Trophoblast cell (in vitro differentiated cells and primary cell): ENCODE measurements at regions not wholly inside any gene's neighbourhood (a gene's known extent, or its start where the extent isn't known, plus 50 kb on each side); places are given as distances from the start of the nearest gene placed in this dataset.
A peak's percentile ranks its signal among the peaks of the same experiment; 100 is the strongest.

Experiments used
- DNase-seq, 2 donors: peaks; one replicate each; pipeline ENCODE4 v3.0.0-alpha.2; 2016
- H2AFZ ChIP-seq: 2 replicates; pipeline ENCODE4 v1.6.1; 2013; ENCODE audit warnings: low read length, moderate library complexity, mild to moderate bottlenecking; ENCODE audit not compliant: insufficient read depth, poor library complexity
- H2AK5ac ChIP-seq: 2 replicates; pipeline ENCODE4 v1.6.1; 2013; ENCODE audit warnings: mild to moderate bottlenecking, low read length
- H2BK120ac ChIP-seq: 2 replicates; pipeline ENCODE4 v1.6.1; 2013; ENCODE audit warnings: low read length, mild to moderate bottlenecking, moderate library complexity; ENCODE audit not compliant: insufficient read depth, poor library complexity
- H2BK12ac ChIP-seq: 2 replicates; pipeline ENCODE4 v1.6.1; 2013; ENCODE audit warnings: mild to moderate bottlenecking, low read length, moderate library complexity
- H2BK5ac ChIP-seq: 2 replicates; pipeline ENCODE4 v1.6.1; 2013; ENCODE audit warnings: low read length, low read depth, moderate library complexity, mild to moderate bottlenecking; ENCODE audit not compliant: poor library complexity
- H3K14ac ChIP-seq: 2 replicates; pipeline ENCODE4 v1.6.1; 2013; ENCODE audit warnings: mild to moderate bottlenecking, low read length
- H3K18ac ChIP-seq: 2 replicates; pipeline ENCODE4 v1.6.1; 2013; ENCODE audit warnings: mild to moderate bottlenecking, low read length
- H3K23ac ChIP-seq: 2 replicates; pipeline ENCODE4 v1.6.1; 2013; ENCODE audit warnings: low read length
- H3K27ac ChIP-seq: 2 replicates; pipeline ENCODE4 v1.5.1; 2013; ENCODE audit warnings: low read depth, mild to moderate bottlenecking, inconsistent platforms, low read length, moderate library complexity
- H3K27me3 ChIP-seq: 2 replicates; pipeline ENCODE4 v1.6.1; 2013; ENCODE audit warnings: inconsistent platforms, mild to moderate bottlenecking, low read length, moderate library complexity; ENCODE audit not compliant: insufficient read depth
- H3K36me3 ChIP-seq, 2 experiments: 1 replicate in 1 of 2; 2 replicates in 1 of 2; pipeline ENCODE4 v1.6.1; 2013; ENCODE audit warnings: low read length in 2 of 2, mild to moderate bottlenecking in 2 of 2, moderate library complexity in 1 of 2; ENCODE audit not compliant: insufficient read depth in 2 of 2, control insufficient read depth in 1 of 2
- H3K4ac ChIP-seq: 2 replicates; pipeline ENCODE4 v1.6.1; 2013; ENCODE audit warnings: low read depth, mild to moderate bottlenecking, low read length, moderate library complexity
- H3K4me1 ChIP-seq, 2 experiments: 1 replicate in 1 of 2; 2 replicates in 1 of 2; pipeline ENCODE4 v1.6.1; 2013; ENCODE audit warnings: low read length in 2 of 2, mild to moderate bottlenecking in 2 of 2, moderate library complexity in 1 of 2; ENCODE audit not compliant: insufficient read depth in 2 of 2, control insufficient read depth in 1 of 2
- H3K4me2 ChIP-seq: 2 replicates; pipeline ENCODE4 v1.6.1; 2013; ENCODE audit warnings: inconsistent platforms, mild to moderate bottlenecking, low read length, moderate library complexity
- H3K4me3 ChIP-seq: 2 replicates; pipeline ENCODE4 v1.5.1; 2013; ENCODE audit warnings: mild to moderate bottlenecking, low read depth, low read length, inconsistent platforms
- H3K79me1 ChIP-seq: one replicate; pipeline ENCODE4 v1.6.1; 2013; ENCODE audit warnings: low read length
- H3K79me2 ChIP-seq: 2 replicates; pipeline ENCODE4 v1.6.1; 2013; ENCODE audit warnings: low read length, mild to moderate bottlenecking; ENCODE audit not compliant: control insufficient read depth, insufficient read depth, poor library complexity
- H3K9ac ChIP-seq: 2 replicates; pipeline ENCODE4 v1.6.1; 2013; ENCODE audit warnings: mild to moderate bottlenecking, low read length
- H3K9me3 ChIP-seq: 2 replicates; pipeline ENCODE4 v1.6.1; 2013; ENCODE audit warnings: low read depth, mild to moderate bottlenecking, control low read depth, inconsistent platforms, low read length; ENCODE audit not compliant: insufficient read depth
- H4K12ac ChIP-seq: 2 replicates; pipeline ENCODE4 v1.6.1; 2013; ENCODE audit warnings: low read depth, mild to moderate bottlenecking, low read length, moderate library complexity
- H4K8ac ChIP-seq: 2 replicates; pipeline ENCODE4 v1.6.1; 2013; ENCODE audit warnings: low read depth, mild to moderate bottlenecking, low read length, moderate library complexity
- H4K91ac ChIP-seq: one replicate; pipeline ENCODE4 v1.6.1; 2013; ENCODE audit warnings: low read depth, mild to moderate bottlenecking, low read length, moderate library complexity
- WGBS: extraction: QIAGEN DNeasy Blood & Tissue Kit; methylation state at CpG from one replicate; pipeline ENCODE4 v1.1.7; 2013; ENCODE audit warnings: missing lambda C conversion rate; ENCODE audit not compliant: insufficient read length, insufficient coverage; ENCODE audit errors: extremely low coverage; 5-methylcytosine and 5-hydroxymethylcytosine counted together

GRCh38 chr10:28930514-28931495 lies 253.5 kb downstream of the BAMBI start:
- H3K23ac ChIP-seq = no peak overlapping the region
- DNase-seq = no peak
- no peaks in the 10 kb centered on the region for H3K36me3 ChIP-seq
- no peak overlapping the region for H3K27ac ChIP-seq
- no peak overlapping the region for H2BK5ac ChIP-seq
- H3K27me3 ChIP-seq = no peaks in the 10 kb centered on the region
- no peaks in the 10 kb centered on the region for H3K9me3 ChIP-seq
- H3K9ac ChIP-seq = no peak overlapping the region
- no peak overlapping the region for H2BK12ac ChIP-seq
- H2BK120ac ChIP-seq = no peak overlapping the region
- no peak overlapping the region for H4K91ac ChIP-seq
- H3K79me1 ChIP-seq = no peaks in the 10 kb centered on the region
- H3K4ac ChIP-seq = no peak overlapping the region
- H2AFZ ChIP-seq = no peak overlapping the region
- no CpG with 5 or more reads among the region's 5 CpGs for WGBS
- no peak overlapping the region for H4K8ac ChIP-seq
- no peak overlapping the region for H3K4me3 ChIP-seq
- no peak overlapping the region for H3K18ac ChIP-seq
- no peak overlapping the region for H2AK5ac ChIP-seq
- no peaks in the 10 kb centered on the region for H3K79me2 ChIP-seq
- H4K12ac ChIP-seq = no peak overlapping the region
- H3K4me2 ChIP-seq = no peak overlapping the region
- no peak overlapping the region for H3K14ac ChIP-seq
- H3K4me1 ChIP-seq = no peaks in the 10 kb centered on the region

GRCh38 chr10:28935061-28935460 lies 257.7 kb downstream of the BAMBI start:
- Histone ChIP-seq H3K14ac (no peak overlapping the region), H2AFZ (no peak overlapping the region), H2BK5ac (no peak overlapping the region), H3K4ac (no peak overlapping the region), H3K4me1 (peaks cover 0 to 3% of the 10 kb centered on the region in 2 experiments), H4K91ac (no peak overlapping the region), H2BK12ac (no peak overlapping the region), H3K4me2 (no peak overlapping the region), H2AK5ac (no peak overlapping the region), H3K27me3 (no peaks in the 10 kb centered on the region), H2BK120ac (no peak overlapping the region), H3K18ac (no peak overlapping the region), H3K79me1 (no peaks in the 10 kb centered on the region), H3K27ac (no peak overlapping the region), H3K23ac (no peak overlapping the region), H3K79me2 (no peaks in the 10 kb centered on the region), H3K9me3 (no peaks in the 10 kb centered on the region), H3K4me3 (no peak overlapping the region), H4K12ac (no peak overlapping the region), H4K8ac (no peak overlapping the region), H3K36me3 (no peaks in the 10 kb centered on the region), H3K9ac (no peak overlapping the region)
- no CpG with 5 or more reads among the region's 2 CpGs for WGBS
- DNase-seq = peak in 1 of 2 donors; percentile 32

- Histone ChIP-seq H3K36me3 (no peaks in the 10 kb centered on the region), H4K91ac (no peak overlapping the region), H4K8ac (no peak overlapping the region), H3K23ac (no peak overlapping the region), H4K12ac (no peak overlapping the region), H2BK120ac (no peak overlapping the region), H3K4me3 (no peak overlapping the region), H3K79me1 (no peaks in the 10 kb centered on the region), H3K14ac (no peak overlapping the region), H3K27me3 (no peaks in the 10 kb centered on the region), H2AFZ (no peak overlapping the region), H2BK12ac (peak overlapping the region; percentile 22), H3K4me1 (peaks cover 0 to 3% of the 10 kb centered on the region in 2 experiments), H3K4me2 (no peak overlapping the region), H2AK5ac (no peak overlapping the region), H3K9ac (no peak overlapping the region), H3K27ac (no peak overlapping the region), H3K4ac (no peak overlapping the region), H3K9me3 (no peaks in the 10 kb centered on the region), H2BK5ac (no peak overlapping the region), H3K79me2 (no peaks in the 10 kb centered on the region), H3K18ac (no peak overlapping the region)
- no CpG with 5 or more reads among the region's 7 CpGs for WGBS
- DNase-seq = no peak
Measured at GRCh38 chr10:28937959-28938358, 260.6 kb downstream of the BAMBI start.

GRCh38 chr10:28938745-28939144 lies 261.4 kb downstream of the BAMBI start:
- Histone ChIP-seq H3K79me1 (no peaks in the 10 kb centered on the region), H3K27me3 (no peaks in the 10 kb centered on the region), H3K27ac (no peak overlapping the region), H3K14ac (no peak overlapping the region), H3K9me3 (no peaks in the 10 kb centered on the region), H2BK12ac (no peak overlapping the region), H2BK120ac (no peak overlapping the region), H3K9ac (no peak overlapping the region), H3K23ac (no peak overlapping the region), H3K4me2 (no peak overlapping the region), H4K91ac (no peak overlapping the region), H3K36me3 (no peaks in the 10 kb centered on the region), H4K8ac (no peak overlapping the region), H2AFZ (no peak overlapping the region), H3K4ac (no peak overlapping the region), H2BK5ac (no peak overlapping the region), H3K79me2 (no peaks in the 10 kb centered on the region), H2AK5ac (no peak overlapping the region), H4K12ac (no peak overlapping the region), H3K4me3 (no peak overlapping the region), H3K18ac (no peak overlapping the region), H3K4me1 (peaks cover 0 to 3% of the 10 kb centered on the region in 2 experiments)
- no CpG with 5 or more reads among the region's 1 CpG for WGBS
- DNase-seq = no peak
